DMS79 treated with DMSO at 0.1 percent for 48 hours (cell line): ENCODE measurements at regions not wholly inside any gene's neighbourhood (a gene's known extent, or its start where the extent isn't known, plus 50 kb on each side); places are given as distances from the start of the nearest gene placed in this dataset.
"Not testable (repeated sequence)": the region's sequence is repeated elsewhere in the genome, so short reads cannot be mapped to it uniquely, and the experiment has no call there.

ENCODE experiments used
- DNase-seq: peaks from one replicate; lab custom pipeline; 2025; lab: John Stamatoyannopoulos, UW

GRCh38 chrX:2640436-2641150 is 50.5 kb upstream of the CD99 start:
- DNase-seq, result no peak

- DNase-seq, result no peak
These were observed 52.8 kb upstream of the CD99 start for GRCh38 chrX:2638279-2638678.

- no peak for DNase-seq
These were observed 55.8 kb upstream of the CD99 start for GRCh38 chrX:2635342-2635741.

- no peak for DNase-seq
These were observed 58.3 kb upstream of the CD99 start for GRCh38 chrX:2632533-2633504.

- no peak for DNase-seq
These were observed 59.2 kb upstream of the CD99 start for GRCh38 chrX:2631743-2632532.

GRCh38 chrX:2630935-2631742 is 60.0 kb upstream of the CD99 start:
- DNase-seq, result not testable (repeated sequence)

GRCh38 chrX:2630008-2630934 is 60.8 kb upstream of the CD99 start:
- not testable (repeated sequence) for DNase-seq

GRCh38 chrX:2629316-2630007 is 61.6 kb upstream of the CD99 start:
- DNase-seq, result no peak

- DNase-seq, result no peak
These were observed 62.3 kb upstream of the CD99 start for GRCh38 chrX:2628751-2629315.

GRCh38 chrX:2627272-2627867 is 63.7 kb upstream of the CD99 start:
- DNase-seq, result no peak

GRCh38 chrX:2626750-2627149 is 64.3 kb upstream of the CD99 start:
- no peak for DNase-seq

GRCh38 chrX:2620576-2620975 is 70.5 kb upstream of the CD99 start:
- DNase-seq, result no peak

- no peak for DNase-seq
These were observed 72.6 kb upstream of the CD99 start for GRCh38 chrX:2618516-2618915.

GRCh38 chrX:2614911-2615310 is 76.2 kb upstream of the CD99 start:
- no peak for DNase-seq

GRCh38 chrX:2610246-2611170 is 80.6 kb upstream of the CD99 start:
- no peak for DNase-seq

GRCh38 chrX:2609431-2610238 is 81.5 kb upstream of the CD99 start:
- no peak for DNase-seq
